ENCODE measurements at regions not wholly inside any gene's neighbourhood (a gene's known extent, or its start where the extent isn't known, plus 50 kb on each side); places are given as distances from the start of the nearest gene placed in this dataset.

GRCh38 chr4:176584031-176584606 is 208.6 kb downstream of the VEGFC start:
- ATAC-seq (ENCODE audit: insufficient number of reproducible peaks, low FRiP score, low read depth), result no peak
- no peaks in the 10 kb centered on the region for H3K4me1 ChIP-seq (ENCODE audit: control insufficient read depth in 1 of 2, low read depth in 2 of 2)
- DNase-seq (ENCODE audit: low spot score), result no peak
- H3K27me3 ChIP-seq (replicated peaks; ENCODE audit: insufficient read depth), result no peaks in the 10 kb centered on the region
- no peak overlapping the region for H3K4me3 ChIP-seq
- H3K9me3 ChIP-seq, result no peaks in the 10 kb centered on the region
- H3K27ac ChIP-seq, result no peak overlapping the region
- no peaks in the 10 kb centered on the region for H3K36me3 ChIP-seq
- no peak for TF ChIP-seq CTCF (IDR thresholded peaks at IDR 0.05)

GRCh38 chr4:176587920-176588319 is 204.8 kb downstream of the VEGFC start:
- TF ChIP-seq CTCF (IDR thresholded peaks at IDR 0.05), result no peak
- no peak overlapping the region for H3K27ac ChIP-seq
- no peak overlapping the region for H3K4me3 ChIP-seq
- DNase-seq (ENCODE audit: low spot score), result no peak
- no peaks in the 10 kb centered on the region for H3K4me1 ChIP-seq (ENCODE audit: control insufficient read depth in 1 of 2, low read depth in 2 of 2)
- peaks cover 4% of the 10 kb centered on the region for H3K9me3 ChIP-seq
- H3K36me3 ChIP-seq, result no peaks in the 10 kb centered on the region
- no peaks in the 10 kb centered on the region for H3K27me3 ChIP-seq (replicated peaks; ENCODE audit: insufficient read depth)
- no peak for ATAC-seq (ENCODE audit: insufficient number of reproducible peaks, low FRiP score, low read depth)

- DNase-seq (ENCODE audit: low spot score) (no peak), ATAC-seq (ENCODE audit: insufficient number of reproducible peaks, low FRiP score, low read depth) (no peak)
- no peak for TF ChIP-seq CTCF (IDR thresholded peaks at IDR 0.05)
- H3K4me1 ChIP-seq (ENCODE audit: control insufficient read depth in 1 of 2, low read depth in 2 of 2), result no peaks in the 10 kb centered on the region
- H3K27me3 ChIP-seq (replicated peaks; ENCODE audit: insufficient read depth), result no peaks in the 10 kb centered on the region
- H3K4me3 ChIP-seq, result no peak overlapping the region
- no peak overlapping the region for H3K27ac ChIP-seq
- H3K36me3 ChIP-seq, result no peaks in the 10 kb centered on the region
- H3K9me3 ChIP-seq, result peaks cover 4% of the 10 kb centered on the region
Measured at GRCh38 chr4:176588436-176588835, 204.3 kb downstream of the VEGFC start.

GRCh38 chr4:176592976-176593670 is 199.6 kb downstream of the VEGFC start:
- H3K27ac ChIP-seq, result no peak overlapping the region
- no peak for ATAC-seq (ENCODE audit: insufficient number of reproducible peaks, low FRiP score, low read depth)
- no peak for TF ChIP-seq CTCF (IDR thresholded peaks at IDR 0.05)

GRCh38 chr4:176593943-176594342 is 198.8 kb downstream of the VEGFC start:
- H3K27ac ChIP-seq, result no peak overlapping the region
- ATAC-seq (ENCODE audit: insufficient number of reproducible peaks, low FRiP score, low read depth), result no peak
- no peaks in the 10 kb centered on the region for H3K27me3 ChIP-seq (replicated peaks; ENCODE audit: insufficient read depth)
- no peaks in the 10 kb centered on the region for H3K36me3 ChIP-seq
- TF ChIP-seq CTCF (IDR thresholded peaks at IDR 0.05), result no peak
- H3K4me1 ChIP-seq (ENCODE audit: control insufficient read depth in 1 of 2, low read depth in 2 of 2), result no peaks in the 10 kb centered on the region
- no peak for DNase-seq (ENCODE audit: low spot score)
- peaks cover 4% of the 10 kb centered on the region for H3K9me3 ChIP-seq
- no peak overlapping the region for H3K4me3 ChIP-seq

More at GRCh38 chr4:176592976-176593670, 199.6 kb downstream of the VEGFC start:
- no peaks in the 10 kb centered on the region for H3K36me3 ChIP-seq
- H3K4me3 ChIP-seq, result no peak overlapping the region
- H3K9me3 ChIP-seq, result peaks cover 4% of the 10 kb centered on the region
- H3K4me1 ChIP-seq (ENCODE audit: control insufficient read depth in 1 of 2, low read depth in 2 of 2), result no peaks in the 10 kb centered on the region
- no peak for DNase-seq (ENCODE audit: low spot score)
- H3K27me3 ChIP-seq (replicated peaks; ENCODE audit: insufficient read depth), result no peaks in the 10 kb centered on the region
